ENCODE measurements at regions not wholly inside any gene's neighbourhood (a gene's known extent, or its start where the extent isn't known, plus 50 kb on each side); places are given as distances from the start of the nearest gene placed in this dataset.

- no peak for TF ChIP-seq EZH2 (IDR thresholded peaks at IDR 0.05; ENCODE audit: insufficient read depth, poor library complexity, severe bottlenecking)
- TF ChIP-seq EZH2phosphoT487 (IDR thresholded peaks at IDR 0.05; ENCODE audit: insufficient read depth, low read depth) = no peak
Observed at GRCh38 chr21:25199944-25200343, 407.3 kb downstream of the MRPL39 start.

Measured in GM23248 (cell line).